Dermis microvascular lymphatic vessel endothelial cell (primary cell): ENCODE measurements at regions not wholly inside any gene's neighbourhood (a gene's known extent, or its start where the extent isn't known, plus 50 kb on each side); places are given as distances from the start of the nearest gene placed in this dataset.
"Not testable (repeated sequence)": the region's sequence is repeated elsewhere in the genome, so short reads cannot be mapped to it uniquely, and the experiment has no call there.

ENCODE experiments used
- DNase-seq, 2 donors: peaks; one replicate each; pipeline versions ENCODE4 v3.0.0 to v3.0.0-alpha.2; 2010; ENCODE audit warnings: low read depth in 2 of 2

GRCh38 chr5:68849103-68849502, 244.7 kb upstream of the SLC30A5 start:
- no peak for DNase-seq

GRCh38 chr5:68849906-68850305, 243.9 kb upstream of the SLC30A5 start:
- no peak for DNase-seq

GRCh38 chr5:68861099-68861498, 232.7 kb upstream of the SLC30A5 start:
- DNase-seq = no peak

- no peak for DNase-seq
Measured at GRCh38 chr5:68862560-68862959, 231.3 kb upstream of the SLC30A5 start.

- not testable (repeated sequence) for DNase-seq
Measured at GRCh38 chr5:68865192-68865591, 228.6 kb upstream of the SLC30A5 start.

GRCh38 chr5:68872088-68872839, 221.6 kb upstream of the SLC30A5 start:
- DNase-seq = no peak

GRCh38 chr5:68873198-68873597, 220.6 kb upstream of the SLC30A5 start:
- DNase-seq = no peak

- DNase-seq = no peak
Measured at GRCh38 chr5:68875351-68875750, 218.5 kb upstream of the SLC30A5 start.

- no peak for DNase-seq
Measured at GRCh38 chr5:68883436-68883835, 210.4 kb upstream of the SLC30A5 start.

- DNase-seq = no peak
Measured at GRCh38 chr5:68884144-68884754, 209.6 kb upstream of the SLC30A5 start.

GRCh38 chr5:68884883-68885282, 208.9 kb upstream of the SLC30A5 start:
- DNase-seq = peak in 1 of 2 donors; percentile 5

- DNase-seq = no peak
Measured at GRCh38 chr5:68886814-68887213, 207.0 kb upstream of the SLC30A5 start.

- no peak for DNase-seq
Measured at GRCh38 chr5:68891718-68892117, 202.1 kb upstream of the SLC30A5 start.

- no peak for DNase-seq
Measured at GRCh38 chr5:68894673-68895072, 199.1 kb upstream of the SLC30A5 start.

GRCh38 chr5:68898951-68899471, 194.8 kb upstream of the SLC30A5 start:
- DNase-seq = peak in 1 of 2 donors; percentile 17

- DNase-seq = peak in 1 of 2 donors; percentile 52
Measured at GRCh38 chr5:68911840-68912690, 181.7 kb upstream of the SLC30A5 start.

GRCh38 chr5:68915079-68915478, 178.7 kb upstream of the SLC30A5 start:
- no peak for DNase-seq

GRCh38 chr5:68918306-68918705, 175.5 kb upstream of the SLC30A5 start:
- DNase-seq = no peak

GRCh38 chr5:68919988-68920490, 173.8 kb upstream of the SLC30A5 start:
- DNase-seq = no peak

- DNase-seq = no peak
Measured at GRCh38 chr5:68920888-68921287, 172.9 kb upstream of the SLC30A5 start.

- no peak for DNase-seq
Measured at GRCh38 chr5:68922172-68922987, 171.4 kb upstream of the SLC30A5 start.
